ENCODE measurements at regions not wholly inside any gene's neighbourhood (a gene's known extent, or its start where the extent isn't known, plus 50 kb on each side); places are given as distances from the start of the nearest gene placed in this dataset.

GRCh38 chr11:29432719-29433325, 584.0 kb downstream of the KCNA4 start:
- CTCF ChIA-PET = interaction anchor here (1.0 to 2.3 kb wide), 11 partner anchors 10 to 1494 kb away, joined by 3 to 12 read pairs (median 4); no protein-coding TSS in a partner anchor
- no peak for TF ChIP-seq CTCF (IDR thresholded peaks at IDR 0.05; ENCODE audit: control extremely low read depth, extremely low read depth, low read depth, missing control alignments)
- peak; percentile 16 for DNase-seq (ENCODE audit: extremely low spot score)
- POLR2A ChIA-PET = no interaction called here

- DNase-seq (ENCODE audit: extremely low spot score) = no peak
- POLR2A ChIA-PET = no interaction called here
- CTCF ChIA-PET = no interaction called here
- no peak for TF ChIP-seq CTCF (IDR thresholded peaks at IDR 0.05; ENCODE audit: control extremely low read depth, extremely low read depth, low read depth, missing control alignments)
These were observed 611.5 kb downstream of the KCNA4 start for GRCh38 chr11:29405305-29405704.

GRCh38 chr11:29395555-29396072, 621.2 kb downstream of the KCNA4 start:
- DNase-seq (ENCODE audit: extremely low spot score) = no peak
- ChIA-PET POLR2A (no interaction called here), CTCF (no interaction called here)
- TF ChIP-seq CTCF (IDR thresholded peaks at IDR 0.05; ENCODE audit: control extremely low read depth, extremely low read depth, low read depth, missing control alignments) = no peak

GRCh38 chr11:29389793-29390192, 627.0 kb downstream of the KCNA4 start:
- TF ChIP-seq CTCF (IDR thresholded peaks at IDR 0.05; ENCODE audit: control extremely low read depth, extremely low read depth, low read depth, missing control alignments) = no peak
- no peak for DNase-seq (ENCODE audit: extremely low spot score)
- POLR2A ChIA-PET = no interaction called here
- CTCF ChIA-PET = no interaction called here

GRCh38 chr11:29373725-29374124, 643.1 kb downstream of the KCNA4 start:
- ChIA-PET POLR2A (no interaction called here), CTCF (interaction anchor here (0.9 kb wide), 1 partner anchor 13 kb away, joined by 3 read pairs; no protein-coding TSS in a partner anchor)
- TF ChIP-seq CTCF (IDR thresholded peaks at IDR 0.05; ENCODE audit: control extremely low read depth, extremely low read depth, low read depth, missing control alignments) = no peak
- DNase-seq (ENCODE audit: extremely low spot score) = no peak

GRCh38 chr11:29368126-29368525, 648.7 kb downstream of the KCNA4 start:
- ChIA-PET CTCF (no interaction called here), POLR2A (no interaction called here)
- no peak for DNase-seq (ENCODE audit: extremely low spot score)
- TF ChIP-seq CTCF (IDR thresholded peaks at IDR 0.05; ENCODE audit: control extremely low read depth, extremely low read depth, low read depth, missing control alignments) = no peak

Measured in GM10248 (cell line).